SH-SY5Y (cell line): ENCODE measurements at regions not wholly inside any gene's neighbourhood (a gene's known extent, or its start where the extent isn't known, plus 50 kb on each side); places are given as distances from the start of the nearest gene placed in this dataset.

ENCODE experiments used
- GATA2 ChIP-seq: IDR thresholded peaks from 2 replicates; pipeline ENCODE4 v1.6.1; 2011; ENCODE audit warnings: mild to moderate bottlenecking, low read depth, low read length
- GATA3 ChIP-seq: IDR thresholded peaks from 2 replicates; pipeline ENCODE4 v1.6.1; 2011; ENCODE audit warnings: low read depth, mild to moderate bottlenecking, low read length, moderate library complexity

DNA sequence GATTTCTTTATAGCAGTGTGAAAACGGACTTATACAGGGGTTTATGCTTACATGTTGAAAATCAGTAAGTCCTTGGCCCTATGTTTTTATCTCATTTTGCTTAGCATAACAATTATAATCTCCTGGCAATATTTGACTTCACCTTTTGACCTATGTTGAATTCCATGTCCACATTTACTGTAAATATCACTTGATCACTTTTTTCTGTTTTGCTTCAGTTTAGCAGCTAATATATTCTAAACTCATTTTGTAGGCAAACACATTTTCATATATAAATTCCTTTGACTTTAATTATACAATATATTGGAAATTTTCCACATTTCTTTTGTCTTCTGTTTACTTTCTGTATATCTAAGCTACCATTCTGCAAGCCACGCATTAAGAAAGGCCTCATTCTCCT is 674.0 kb downstream of the MAT2B start:
- TF ChIP-seq GATA3 (no peak), GATA2 (no peak)
